ENCODE measurements at regions not wholly inside any gene's neighbourhood (a gene's known extent, or its start where the extent isn't known, plus 50 kb on each side); places are given as distances from the start of the nearest gene placed in this dataset.
"Not testable (repeated sequence)": the region's sequence is repeated elsewhere in the genome, so short reads cannot be mapped to it uniquely, and the experiment has no call there.

GRCh38 chr9:107763469-107763868 lies 273.9 kb upstream of the KLF4 start:
- TF ChIP-seq POLR2A, CTCF (IDR thresholded peaks at IDR 0.05): not testable (repeated sequence)

Measured in adrenal gland (tissue), 5 donors.